ENCODE measurements at regions not wholly inside any gene's neighbourhood (a gene's known extent, or its start where the extent isn't known, plus 50 kb on each side); places are given as distances from the start of the nearest gene placed in this dataset.

DNA sequence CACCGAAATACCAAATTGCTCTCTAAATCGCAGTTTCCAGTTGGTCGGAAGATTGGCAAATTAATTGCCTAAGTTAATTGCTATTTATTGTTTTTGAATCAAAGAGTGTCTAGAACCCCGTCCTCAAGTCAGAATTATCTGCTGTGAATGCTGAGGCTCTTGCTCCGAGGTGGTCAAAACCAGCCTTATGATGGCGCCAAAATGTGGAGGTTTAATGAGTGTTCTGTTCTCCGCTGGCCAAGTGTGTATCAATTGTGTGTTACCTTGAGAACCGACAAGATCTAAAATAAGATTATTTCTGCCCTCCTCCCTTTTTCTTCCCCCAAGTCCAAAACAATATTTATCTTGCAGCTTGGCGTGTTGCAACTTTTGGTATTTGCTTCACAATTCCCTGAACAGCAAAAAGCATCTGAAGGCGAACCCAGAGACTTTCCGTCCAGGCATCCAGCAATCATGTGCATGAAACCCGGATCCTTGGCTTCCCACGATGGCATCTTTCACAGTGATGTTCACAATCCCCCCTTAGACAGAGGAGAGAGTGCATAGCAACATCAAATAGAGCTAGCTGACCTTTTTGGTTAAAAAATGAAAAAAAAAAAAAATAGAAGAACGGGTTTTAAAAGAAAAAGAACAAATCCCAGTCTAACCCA, 323.0 kb downstream of the MYCN start:
- no peaks in the 10 kb centered on the region for H4K20me1 ChIP-seq (ENCODE audit: insufficient read depth, low read length, poor library complexity, severe bottlenecking)
- no peaks in the 10 kb centered on the region for H3K79me2 ChIP-seq (ENCODE audit: insufficient read depth, low read length)
- TF ChIP-seq, protein P1, sequence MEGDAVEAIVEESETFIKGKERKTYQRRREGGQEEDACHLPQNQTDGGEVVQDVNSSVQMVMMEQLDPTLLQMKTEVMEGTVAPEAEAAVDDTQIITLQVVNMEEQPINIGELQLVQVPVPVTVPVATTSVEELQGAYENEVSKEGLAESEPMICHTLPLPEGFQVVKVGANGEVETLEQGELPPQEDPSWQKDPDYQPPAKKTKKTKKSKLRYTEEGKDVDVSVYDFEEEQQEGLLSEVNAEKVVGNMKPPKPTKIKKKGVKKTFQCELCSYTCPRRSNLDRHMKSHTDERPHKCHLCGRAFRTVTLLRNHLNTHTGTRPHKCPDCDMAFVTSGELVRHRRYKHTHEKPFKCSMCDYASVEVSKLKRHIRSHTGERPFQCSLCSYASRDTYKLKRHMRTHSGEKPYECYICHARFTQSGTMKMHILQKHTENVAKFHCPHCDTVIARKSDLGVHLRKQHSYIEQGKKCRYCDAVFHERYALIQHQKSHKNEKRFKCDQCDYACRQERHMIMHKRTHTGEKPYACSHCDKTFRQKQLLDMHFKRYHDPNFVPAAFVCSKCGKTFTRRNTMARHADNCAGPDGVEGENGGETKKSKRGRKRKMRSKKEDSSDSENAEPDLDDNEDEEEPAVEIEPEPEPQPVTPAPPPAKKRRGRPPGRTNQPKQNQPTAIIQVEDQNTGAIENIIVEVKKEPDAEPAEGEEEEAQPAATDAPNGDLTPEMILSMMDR (conservative IDR thresholded peaks at IDR 0.05; ENCODE audit: low read length) = no peak
- no peak for TF ChIP-seq EZH2phosphoT487 (IDR thresholded peaks at IDR 0.05; ENCODE audit: borderline replicate concordance)
- H3K4me2 ChIP-seq (ENCODE audit: low read depth, low read length, poor library complexity, severe bottlenecking) = no peak overlapping the region
- H3F3A ChIP-seq (ENCODE audit: low read depth) = no peaks in the 10 kb centered on the region
- no peaks in the 10 kb centered on the region for H3K36me3 ChIP-seq (ENCODE audit: insufficient read depth, low read length)
- H3K9me3 ChIP-seq (ENCODE audit: insufficient read depth, low read depth, low read length) = no peaks in the 10 kb centered on the region
- H2AFZ ChIP-seq (ENCODE audit: low read length) = no peak overlapping the region
- no peaks in the 10 kb centered on the region for H3K9me2 ChIP-seq (replicated peaks; ENCODE audit: low read depth, low read length)
- no peaks in the 10 kb centered on the region for H3K27me3 ChIP-seq (ENCODE audit: insufficient read depth, low read length, poor library complexity, severe bottlenecking)
- H3K4me3 ChIP-seq (ENCODE audit: low read length, poor library complexity, severe bottlenecking) = no peak overlapping the region
- no peak overlapping the region for H3K9ac ChIP-seq (ENCODE audit: low read depth, low read length, poor library complexity, severe bottlenecking)
- H3K4me1 ChIP-seq (ENCODE audit: insufficient read depth, low read length, poor library complexity, severe bottlenecking) = no peaks in the 10 kb centered on the region

DNA sequence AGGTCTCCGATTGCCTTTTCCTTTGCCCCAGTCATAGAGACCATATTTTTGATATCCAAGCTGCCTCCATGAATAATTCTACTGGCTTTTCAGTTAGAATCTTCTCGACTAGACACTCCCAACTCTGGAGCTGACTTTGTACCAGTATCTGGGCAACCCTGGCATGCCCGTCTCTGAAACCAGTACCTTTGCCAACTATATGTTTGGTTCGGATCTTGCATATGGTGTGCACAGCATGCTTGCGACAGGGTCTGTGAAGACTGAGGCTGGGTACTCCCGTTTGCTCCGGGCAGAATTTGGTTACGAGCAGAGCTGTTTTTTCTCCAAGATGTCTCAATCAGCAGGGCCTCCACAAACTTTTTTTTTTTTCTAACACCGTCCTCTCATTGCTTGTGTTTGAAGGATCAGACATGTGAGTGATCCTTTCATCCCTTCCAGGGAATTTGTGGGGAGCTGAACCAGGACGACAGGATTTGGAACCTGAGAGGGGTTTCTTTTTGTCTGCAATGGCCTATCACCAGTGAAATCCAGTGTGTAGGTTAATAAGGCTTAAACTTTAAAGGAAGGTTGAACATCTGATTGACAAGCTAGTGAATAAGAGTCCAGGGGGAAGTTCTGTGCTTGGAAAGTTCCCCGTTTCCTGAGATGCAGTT, 322.3 kb downstream of the MYCN start:
- Histone ChIP-seq H3K36me3 (ENCODE audit: insufficient read depth, low read length) (no peaks in the 10 kb centered on the region), H3K9me2 (replicated peaks; ENCODE audit: low read depth, low read length) (no peaks in the 10 kb centered on the region), H3K4me3 (ENCODE audit: low read length, poor library complexity, severe bottlenecking) (no peak overlapping the region), H2AFZ (ENCODE audit: low read length) (no peak overlapping the region), H3K27me3 (ENCODE audit: insufficient read depth, low read length, poor library complexity, severe bottlenecking) (no peaks in the 10 kb centered on the region), H3F3A (ENCODE audit: low read depth) (no peaks in the 10 kb centered on the region), H3K4me1 (ENCODE audit: insufficient read depth, low read length, poor library complexity, severe bottlenecking) (no peaks in the 10 kb centered on the region), H3K79me2 (ENCODE audit: insufficient read depth, low read length) (no peaks in the 10 kb centered on the region), H3K4me2 (ENCODE audit: low read depth, low read length, poor library complexity, severe bottlenecking) (no peak overlapping the region), H3K9ac (ENCODE audit: low read depth, low read length, poor library complexity, severe bottlenecking) (no peak overlapping the region), H4K20me1 (ENCODE audit: insufficient read depth, low read length, poor library complexity, severe bottlenecking) (no peaks in the 10 kb centered on the region), H3K9me3 (ENCODE audit: insufficient read depth, low read depth, low read length) (no peaks in the 10 kb centered on the region)
- TF ChIP-seq, protein P1 (conservative IDR thresholded peaks at IDR 0.05; ENCODE audit: low read length) = no peak
- no peak for TF ChIP-seq EZH2phosphoT487 (IDR thresholded peaks at IDR 0.05; ENCODE audit: borderline replicate concordance)

DNA sequence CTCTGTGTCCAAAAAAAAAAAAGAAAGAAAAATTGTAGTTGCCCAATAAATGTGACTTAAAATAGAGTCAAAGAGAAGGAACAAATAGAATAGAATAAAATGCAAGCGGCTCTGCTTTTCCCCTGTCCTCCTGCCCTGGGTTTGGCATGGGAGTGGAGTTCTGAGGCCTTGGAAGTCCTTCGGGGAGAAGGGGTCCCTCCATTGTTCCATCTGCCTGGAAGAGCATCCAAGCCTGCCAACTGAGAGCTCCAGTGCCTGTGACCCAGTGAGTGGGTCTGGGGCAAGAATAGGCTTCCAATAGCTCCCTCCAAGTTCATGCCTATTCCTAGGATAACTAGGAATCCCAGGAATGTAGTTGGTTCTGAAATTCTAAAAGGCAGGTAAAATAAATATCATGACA, 321.4 kb downstream of the MYCN start:
- H3K9me3 ChIP-seq (ENCODE audit: insufficient read depth, low read depth, low read length) = no peaks in the 10 kb centered on the region
- TF ChIP-seq EZH2phosphoT487 (IDR thresholded peaks at IDR 0.05; ENCODE audit: borderline replicate concordance) = no peak
- TF ChIP-seq, protein P1 (conservative IDR thresholded peaks at IDR 0.05; ENCODE audit: low read length) = no peak
- no peaks in the 10 kb centered on the region for H3F3A ChIP-seq (ENCODE audit: low read depth)
- no peak overlapping the region for H3K9ac ChIP-seq (ENCODE audit: low read depth, low read length, poor library complexity, severe bottlenecking)
- no peak overlapping the region for H3K4me3 ChIP-seq (ENCODE audit: low read length, poor library complexity, severe bottlenecking)
- no peaks in the 10 kb centered on the region for H4K20me1 ChIP-seq (ENCODE audit: insufficient read depth, low read length, poor library complexity, severe bottlenecking)
- no peaks in the 10 kb centered on the region for H3K27me3 ChIP-seq (ENCODE audit: insufficient read depth, low read length, poor library complexity, severe bottlenecking)
- H3K36me3 ChIP-seq (ENCODE audit: insufficient read depth, low read length) = no peaks in the 10 kb centered on the region
- no peaks in the 10 kb centered on the region for H3K79me2 ChIP-seq (ENCODE audit: insufficient read depth, low read length)
- H3K9me2 ChIP-seq (replicated peaks; ENCODE audit: low read depth, low read length) = no peaks in the 10 kb centered on the region
- no peak overlapping the region for H2AFZ ChIP-seq (ENCODE audit: low read length)
- H3K4me2 ChIP-seq (ENCODE audit: low read depth, low read length, poor library complexity, severe bottlenecking) = no peak overlapping the region
- no peaks in the 10 kb centered on the region for H3K4me1 ChIP-seq (ENCODE audit: insufficient read depth, low read length, poor library complexity, severe bottlenecking)
